Right forelimb (tissue), 1 donor: ENCODE measurements at regions not wholly inside any gene's neighbourhood (a gene's known extent, or its start where the extent isn't known, plus 50 kb on each side); places are given as distances from the start of the nearest gene placed in this dataset.
"Not testable (repeated sequence)": the region's sequence is repeated elsewhere in the genome, so short reads cannot be mapped to it uniquely, and the experiment has no call there.

Experiments used
- DNase-seq: peaks from one replicate; pipeline ENCODE4 v3.0.0-alpha.2; 2018

DNA sequence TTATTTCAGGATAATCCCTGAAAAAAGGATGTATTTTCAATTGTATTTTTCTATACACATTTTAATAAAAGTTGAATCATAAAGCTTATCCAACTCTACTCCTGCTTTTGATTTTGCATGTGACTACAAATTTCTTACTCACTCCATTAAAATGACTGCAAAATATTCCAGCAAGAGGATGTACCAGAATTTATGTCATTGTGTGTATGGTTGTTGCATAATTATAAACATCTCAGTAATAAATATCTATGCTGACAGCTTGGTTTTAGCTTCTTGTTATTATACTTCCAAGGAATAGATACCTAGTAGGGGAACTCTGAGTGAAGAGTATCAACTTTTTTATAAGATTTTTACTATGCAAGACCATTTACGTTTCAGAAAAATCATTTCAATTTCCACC, 463.2 kb upstream of the RUNX1 start:
- no peak for DNase-seq

DNA sequence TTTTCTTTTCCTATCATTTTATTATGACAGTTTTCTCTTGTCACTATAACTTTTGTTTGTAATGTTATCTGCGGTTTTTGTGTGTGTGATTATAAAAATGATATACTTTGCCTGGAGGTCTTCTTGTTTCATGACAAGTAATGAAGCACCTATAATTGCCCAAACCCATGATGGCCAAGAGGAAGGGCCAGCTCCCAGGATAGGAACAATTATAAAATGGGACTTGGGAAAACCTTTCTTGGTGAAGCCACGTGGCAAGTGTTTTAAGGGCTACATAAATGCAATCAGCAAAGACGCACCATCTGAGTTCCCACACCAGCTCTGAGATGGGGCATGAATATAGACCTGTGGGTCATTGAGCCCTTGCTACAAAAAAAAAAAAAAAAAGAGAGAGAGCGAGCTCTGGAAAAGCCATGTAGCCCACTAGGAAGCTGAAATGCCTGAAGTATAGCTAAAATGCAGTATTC, 462.6 kb upstream of the RUNX1 start:
- no peak for DNase-seq

DNA sequence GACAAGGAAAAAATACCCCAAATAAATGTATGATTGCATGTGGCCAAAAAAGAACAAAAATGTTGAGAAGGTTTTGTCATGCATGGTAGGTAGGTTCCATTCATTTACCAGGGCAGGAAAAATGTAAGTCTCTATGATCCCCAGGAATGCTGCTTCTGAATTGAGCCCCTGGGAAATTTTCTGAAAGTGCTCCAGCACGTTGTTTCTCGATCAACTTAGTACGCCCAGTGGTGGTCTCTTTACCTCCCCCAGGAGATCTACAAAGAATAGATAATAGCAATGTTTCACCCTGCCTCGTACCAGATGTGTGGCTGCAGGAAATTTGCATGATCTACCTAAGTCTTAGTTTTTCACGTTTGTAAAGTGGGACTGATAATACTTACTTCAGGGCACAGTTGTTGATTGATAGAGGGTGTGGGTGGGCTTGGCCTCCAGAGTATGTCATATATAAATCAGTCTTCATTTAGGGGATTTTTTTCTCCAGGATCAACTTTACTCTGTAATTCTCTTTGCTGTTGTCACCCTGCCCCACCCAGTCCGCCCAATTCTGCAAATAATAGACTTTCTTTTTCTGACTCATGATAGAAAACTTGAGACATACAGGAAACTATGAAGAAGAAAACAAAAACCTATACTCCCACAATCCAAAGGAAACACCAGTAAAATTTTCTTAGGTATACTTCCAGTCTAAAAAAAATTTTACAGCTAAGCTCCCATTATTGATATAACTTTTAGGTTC, 462.0 kb upstream of the RUNX1 start:
- DNase-seq = no peak

DNA sequence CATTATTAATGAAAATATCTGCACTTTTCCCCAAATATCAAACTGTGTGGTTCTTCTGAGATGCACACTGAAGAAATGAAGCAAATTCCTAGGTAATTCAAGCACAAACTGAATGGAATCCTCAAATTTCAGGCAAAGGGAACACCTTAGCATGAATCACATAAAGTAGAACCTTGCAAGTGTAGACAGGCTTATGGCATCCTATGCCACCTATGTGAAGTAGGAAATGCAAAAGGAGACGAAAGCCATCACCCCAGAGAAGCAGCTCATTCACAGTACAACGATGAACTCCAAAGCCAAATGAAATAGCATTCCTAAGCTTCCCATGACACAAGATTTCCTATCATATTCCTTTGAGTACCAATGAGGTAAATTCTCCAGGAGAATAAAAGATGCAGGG, 461.2 kb upstream of the RUNX1 start:
- no peak for DNase-seq

DNA sequence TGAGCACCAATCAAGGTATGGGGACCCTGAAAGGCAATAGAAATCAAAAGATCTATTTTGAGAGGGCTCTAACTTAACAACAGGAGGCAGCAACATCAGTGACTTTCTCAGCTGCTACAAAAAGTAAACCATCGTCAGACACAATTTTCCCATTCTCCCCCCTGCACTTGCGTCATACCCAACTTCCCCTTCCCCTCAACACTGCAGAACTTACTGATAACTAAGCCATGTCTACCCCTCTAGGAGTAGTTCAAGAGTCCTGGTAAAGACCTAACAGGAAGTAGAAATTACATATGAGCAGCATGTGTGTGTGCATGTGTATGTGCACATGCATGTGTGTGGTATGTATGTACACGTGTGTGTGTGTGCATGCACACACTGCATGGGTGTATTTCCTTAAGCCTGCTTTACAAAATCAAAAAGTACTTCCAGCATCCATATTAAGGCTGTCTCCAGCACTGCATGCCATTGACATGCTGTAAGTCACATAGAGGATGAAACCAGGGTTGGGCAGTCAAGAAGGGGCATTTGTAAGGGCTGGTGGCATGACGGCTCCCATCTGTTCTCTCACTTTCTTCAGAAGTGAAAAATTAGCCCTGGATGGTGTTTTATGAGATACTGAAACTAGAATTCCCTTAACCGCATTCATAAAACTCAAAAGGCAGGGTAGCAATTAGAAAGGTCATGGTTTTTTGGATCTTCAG, 460.1 kb upstream of the RUNX1 start:
- no peak for DNase-seq

DNA sequence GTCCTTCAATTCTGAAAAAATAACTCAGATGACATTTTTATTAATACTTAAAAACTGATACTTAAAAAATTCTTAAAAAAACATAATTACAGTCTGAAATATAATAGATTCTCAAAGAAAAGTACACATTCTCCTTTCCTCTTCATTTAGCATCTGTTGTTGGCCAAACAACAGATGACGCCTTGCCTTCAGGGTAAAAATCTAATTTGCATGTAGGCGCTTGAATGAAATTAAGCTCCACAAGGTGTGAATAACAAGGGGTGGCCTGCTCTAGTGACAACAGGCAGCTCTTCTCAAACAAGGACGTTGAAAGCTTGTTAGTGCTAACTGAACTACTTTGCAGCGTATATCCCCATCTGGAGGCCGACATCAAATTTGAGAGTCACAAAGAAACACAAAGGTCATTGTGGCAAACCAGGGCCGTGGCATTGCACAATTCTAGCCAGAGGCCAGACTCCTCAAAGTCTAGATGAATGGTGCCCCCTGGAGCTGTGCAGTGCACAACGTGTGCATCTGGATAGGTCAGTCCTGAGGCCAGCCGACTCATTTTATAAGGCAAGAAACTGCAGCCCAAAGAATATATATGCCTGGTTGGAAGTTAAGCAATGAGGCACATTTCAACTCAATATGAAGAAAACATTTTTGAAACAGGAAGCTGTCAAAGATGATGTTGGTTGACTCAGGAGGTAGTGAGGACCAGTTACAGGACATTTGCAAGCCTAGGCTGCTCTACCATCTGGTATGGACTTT, 459.2 kb upstream of the RUNX1 start:
- no peak for DNase-seq

DNA sequence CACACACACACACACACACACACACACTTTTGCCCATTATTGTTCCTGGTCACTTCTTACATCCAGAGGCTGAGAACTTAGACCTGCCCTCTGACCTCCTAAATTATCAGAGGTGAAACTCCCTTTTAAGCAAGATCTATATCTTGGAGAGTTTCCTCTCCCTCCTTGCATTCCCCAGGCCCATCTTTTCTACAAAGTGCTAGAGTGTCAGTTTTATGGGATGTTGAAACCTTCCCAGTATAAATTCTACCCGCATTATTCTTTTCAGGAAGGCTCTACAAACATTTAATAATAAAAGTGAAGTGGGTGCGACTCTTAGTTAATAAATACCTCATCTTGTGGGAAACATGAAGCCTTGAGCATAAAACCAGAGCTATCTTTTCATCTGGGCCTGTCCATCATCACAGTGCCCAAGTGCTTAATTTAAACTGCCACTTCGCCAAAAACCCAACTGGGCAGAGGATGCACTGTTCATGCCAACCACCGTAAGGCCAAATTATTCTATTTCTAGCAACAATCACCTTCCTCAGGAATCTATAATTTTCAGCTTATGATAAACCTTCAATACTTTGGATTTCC, 458.2 kb upstream of the RUNX1 start:
- DNase-seq = no peak

DNA sequence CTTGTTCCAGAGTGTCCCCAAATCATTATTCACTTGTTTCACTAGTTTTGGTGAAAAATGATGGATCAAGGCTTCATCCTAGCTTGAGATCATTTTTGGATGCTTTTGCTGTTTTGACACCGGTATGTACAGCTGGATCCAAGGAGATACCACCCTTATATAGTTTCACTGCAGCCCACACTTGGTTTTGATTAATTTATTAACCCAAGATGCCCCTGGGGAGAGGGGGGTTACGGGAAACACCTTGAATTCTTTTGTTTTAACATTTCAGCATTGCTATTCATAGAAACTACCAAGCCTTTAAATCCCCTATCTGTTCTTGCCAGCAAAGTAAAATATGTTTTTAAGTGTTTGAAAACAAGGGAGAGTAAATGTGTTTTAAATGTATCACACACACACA, 457.7 kb upstream of the RUNX1 start:
- DNase-seq = no peak

DNA sequence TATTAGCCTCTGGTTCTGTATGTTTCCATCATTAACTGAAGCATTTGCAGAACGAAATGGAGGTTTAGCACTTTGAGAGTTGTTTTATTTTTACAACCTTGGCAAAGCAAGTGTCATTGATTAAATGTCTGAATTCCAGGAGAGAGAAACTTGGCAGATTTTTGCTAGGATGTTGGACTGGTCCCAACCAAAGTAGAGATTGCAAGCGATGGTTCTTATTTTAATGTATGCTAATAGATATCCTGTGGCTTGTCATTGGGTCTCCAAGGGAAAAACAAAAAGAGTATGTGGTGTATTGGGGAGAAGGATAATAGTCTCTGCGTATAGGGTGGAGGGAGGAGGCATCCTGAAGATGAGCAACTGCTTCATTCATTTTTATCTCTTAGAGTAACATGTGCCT, 457.2 kb upstream of the RUNX1 start:
- DNase-seq = no peak

DNA sequence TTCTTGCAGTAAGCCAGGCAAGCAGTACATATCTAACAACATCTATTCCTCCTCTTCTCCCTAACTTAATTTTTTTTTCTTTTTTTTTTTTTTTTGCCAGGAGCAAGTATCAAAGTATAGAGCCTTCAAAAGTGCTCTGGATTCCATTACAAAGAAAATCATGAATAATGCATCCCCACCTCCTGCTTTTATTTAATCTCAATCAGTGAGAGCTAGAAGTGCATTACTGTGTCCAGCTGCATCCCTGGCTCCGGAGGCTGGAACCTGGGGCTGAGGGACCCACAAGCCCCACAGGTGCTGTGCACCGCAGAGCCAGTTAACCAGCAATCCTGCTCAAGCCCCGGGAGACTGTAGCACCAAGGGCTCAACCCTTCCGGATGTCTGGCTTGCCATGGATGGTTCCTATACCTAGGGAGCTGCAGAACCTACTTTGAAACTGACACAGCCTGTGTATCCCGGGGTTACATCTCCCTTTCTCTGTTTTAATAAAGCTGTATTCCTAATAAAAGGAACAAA, 455.9 kb upstream of the RUNX1 start:
- DNase-seq = no peak

DNA sequence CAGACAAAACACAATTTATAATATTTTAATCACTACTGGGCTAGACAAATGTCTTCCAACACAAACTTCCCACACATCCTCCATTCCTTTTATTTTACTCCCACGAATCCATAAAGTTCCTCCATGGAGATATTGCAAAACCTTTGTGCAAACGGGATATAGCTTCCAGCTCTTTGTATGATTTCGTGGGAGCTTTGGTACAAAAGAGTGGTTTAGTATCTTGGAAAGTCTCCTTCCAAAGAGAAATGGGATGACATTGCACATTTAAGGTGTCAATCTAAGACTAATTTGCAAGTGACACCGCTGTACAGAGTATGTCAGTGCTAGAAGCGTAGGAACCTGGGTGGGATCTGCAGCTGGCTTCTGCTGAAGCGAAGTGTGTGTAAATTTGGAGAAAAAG, 455.2 kb upstream of the RUNX1 start:
- no peak for DNase-seq

DNA sequence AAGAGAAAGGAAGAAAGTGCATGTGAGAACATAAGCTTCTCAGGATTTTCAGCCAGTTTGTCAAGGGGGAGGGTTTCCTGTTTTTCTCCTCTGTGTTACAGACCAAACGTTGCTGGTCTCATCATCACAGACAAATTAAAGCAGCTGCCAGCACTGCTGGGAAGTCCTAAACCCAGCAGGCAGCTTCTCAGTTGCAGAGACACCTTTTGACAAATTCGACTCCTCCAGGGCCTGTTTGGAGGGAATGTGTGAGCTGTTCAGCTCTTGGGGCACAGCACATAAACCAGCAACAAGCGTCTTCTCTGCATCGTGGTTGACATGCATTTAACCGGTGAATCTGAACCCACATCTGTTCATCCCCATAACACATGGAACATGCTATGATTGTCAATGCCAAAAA, 454.6 kb upstream of the RUNX1 start:
- DNase-seq = peak; percentile 44

DNA sequence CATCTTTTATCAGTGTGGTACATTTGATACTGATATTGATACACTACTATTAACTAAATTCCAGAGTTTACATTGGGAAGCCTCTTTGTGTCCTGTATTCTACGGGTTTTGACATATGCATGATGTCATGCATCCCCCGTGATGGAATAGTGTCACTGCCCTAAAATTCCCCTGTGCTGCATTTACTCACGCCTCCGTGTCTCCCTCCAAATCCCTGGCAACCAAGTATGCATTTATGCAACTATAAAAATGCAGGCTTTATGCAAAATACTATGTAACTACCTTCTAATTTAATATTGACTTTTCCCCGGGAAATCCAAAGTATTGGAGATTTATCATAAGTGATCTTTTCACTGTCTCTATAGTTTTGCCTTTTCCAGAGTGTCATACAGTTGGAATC, 453.7 kb upstream of the RUNX1 start:
- DNase-seq = no peak

DNA sequence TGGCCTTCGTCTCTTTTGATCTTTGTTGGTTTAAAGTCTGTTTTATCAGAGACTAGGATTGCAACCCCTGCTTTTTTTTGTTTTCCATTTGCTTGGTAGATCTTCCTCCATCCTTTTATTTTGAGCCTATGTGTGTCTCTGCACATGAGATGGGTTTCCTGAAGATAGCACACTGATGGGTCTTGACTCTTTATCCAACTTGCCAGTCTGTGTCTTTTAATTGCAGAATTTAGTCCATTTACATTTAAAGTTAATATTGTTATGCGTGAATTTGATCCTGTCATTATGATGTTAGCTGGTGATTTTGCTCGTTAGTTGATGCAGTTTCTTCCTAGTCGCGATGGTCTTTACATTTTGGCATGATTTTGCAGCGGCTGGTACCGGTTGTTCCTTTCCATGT, 448.4 kb upstream of the RUNX1 start:
- DNase-seq = not testable (repeated sequence)

DNA sequence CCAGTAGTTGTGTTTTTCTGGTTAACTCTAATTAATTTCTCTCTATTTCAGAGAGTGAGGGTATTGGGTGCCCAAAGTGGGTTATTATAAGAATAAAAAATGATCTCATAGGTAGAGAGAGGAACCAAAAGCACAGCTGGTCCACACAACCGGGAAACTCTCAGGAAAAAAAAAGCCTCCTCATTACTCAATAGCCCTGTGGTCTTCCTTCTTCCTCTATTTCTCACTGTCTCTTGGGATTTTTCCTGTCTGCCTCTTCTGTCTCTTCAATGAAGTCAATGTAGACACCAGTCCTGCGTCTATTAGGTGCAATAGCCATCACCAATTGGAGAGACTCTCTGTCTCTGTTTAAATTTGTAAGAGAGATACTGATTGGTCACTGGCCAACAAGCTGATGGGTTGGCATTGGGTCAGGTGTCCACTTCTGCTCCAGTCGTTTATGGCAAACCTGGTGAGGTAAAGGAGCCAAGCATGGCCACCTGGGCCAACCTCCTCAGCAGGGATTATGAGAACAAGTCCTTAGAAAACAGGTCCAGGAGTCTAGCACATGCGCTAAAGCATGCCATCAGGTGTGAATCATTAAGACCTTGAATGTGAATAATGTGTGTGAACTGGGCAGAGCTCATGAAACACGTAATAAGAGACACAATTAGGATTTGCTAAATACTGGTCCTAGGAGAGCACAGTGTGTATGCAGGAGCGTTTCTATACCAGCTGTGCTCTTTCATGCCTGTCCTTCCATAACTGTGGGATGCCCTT, 443.0 kb upstream of the RUNX1 start:
- DNase-seq = no peak

DNA sequence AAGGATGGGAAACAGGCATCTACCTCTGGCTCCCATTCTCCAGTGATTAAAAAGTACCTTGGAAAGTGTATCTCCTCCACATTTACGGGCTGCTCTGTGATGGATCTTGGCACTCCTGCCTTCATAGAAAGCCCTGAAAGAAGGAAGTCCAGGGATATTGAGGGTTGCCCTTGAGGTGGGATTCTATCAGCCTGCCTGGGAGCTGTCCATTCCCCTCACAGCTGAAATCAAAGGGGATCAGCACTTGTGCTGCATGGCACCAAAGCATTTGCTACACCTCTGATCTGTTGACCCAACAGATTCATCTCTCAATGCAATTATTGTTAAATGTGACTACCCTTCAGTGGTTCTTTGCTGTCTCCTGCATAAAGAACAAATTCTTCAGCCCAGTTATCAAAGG, 442.0 kb upstream of the RUNX1 start:
- DNase-seq = no peak

DNA sequence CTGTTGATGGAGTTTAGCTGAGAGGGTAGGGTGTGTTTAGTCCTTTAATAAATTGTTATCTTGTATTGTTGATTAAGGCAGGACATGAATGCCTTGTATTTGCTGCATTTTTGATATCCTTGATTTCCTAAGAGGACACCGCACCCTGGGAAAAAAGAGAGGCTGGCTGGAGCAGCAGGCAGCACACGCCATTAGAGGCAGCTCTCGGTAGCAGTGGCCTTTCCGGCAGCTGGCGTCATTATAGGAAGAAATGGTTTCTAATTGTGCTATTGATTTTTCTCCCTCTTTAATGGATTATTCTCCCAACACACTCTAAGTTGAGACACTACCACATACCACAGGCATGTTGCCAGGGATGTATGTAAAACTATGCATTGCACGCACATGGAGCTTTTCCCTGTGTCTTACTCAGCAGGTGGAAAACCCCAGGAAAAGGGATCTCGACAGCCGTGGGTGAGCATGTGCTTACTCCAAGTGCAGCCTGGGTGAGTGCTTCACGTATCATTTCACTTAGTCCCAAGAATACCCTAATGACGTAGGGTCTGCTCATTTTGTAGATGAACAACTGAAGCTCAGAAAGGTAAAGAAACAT, 440.4 kb upstream of the RUNX1 start:
- DNase-seq = no peak

DNA sequence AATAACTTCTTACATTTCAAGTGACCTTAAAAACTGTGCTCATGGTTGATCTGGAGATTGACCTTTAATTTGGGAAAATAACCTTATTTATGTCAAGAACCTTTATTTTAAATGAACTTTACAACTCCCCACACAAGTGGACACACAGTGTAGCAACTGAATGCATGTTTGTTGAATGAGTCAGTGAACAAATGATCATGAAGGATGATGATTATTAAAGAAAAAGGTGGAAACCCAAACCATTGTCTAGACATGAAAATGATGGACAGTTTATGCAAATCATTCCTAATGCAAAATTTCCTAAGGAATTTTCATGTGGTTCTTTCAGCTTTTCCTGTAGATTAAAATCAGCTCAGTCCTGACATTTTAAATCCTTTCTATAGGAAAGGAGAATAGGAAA, 439.8 kb upstream of the RUNX1 start:
- no peak for DNase-seq

DNA sequence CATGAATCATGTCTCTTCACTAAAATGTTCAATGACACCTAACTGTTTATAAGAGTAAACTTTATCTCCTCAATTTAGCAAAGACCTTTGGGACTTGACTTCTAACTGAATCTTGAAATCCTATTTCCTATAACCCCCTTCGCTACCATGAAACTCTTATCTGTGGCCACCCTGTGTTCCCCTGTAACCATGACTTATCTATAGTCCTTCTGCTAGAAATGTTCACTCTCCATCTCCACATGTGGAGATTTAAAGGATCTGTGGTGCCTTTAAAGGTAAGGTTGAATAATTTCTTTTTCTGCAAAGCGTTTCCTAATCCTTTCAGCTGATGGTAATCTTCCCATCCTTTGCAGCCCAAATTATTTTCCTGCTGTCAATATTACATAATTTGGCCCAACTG, 436.3 kb upstream of the RUNX1 start:
- no peak for DNase-seq

DNA sequence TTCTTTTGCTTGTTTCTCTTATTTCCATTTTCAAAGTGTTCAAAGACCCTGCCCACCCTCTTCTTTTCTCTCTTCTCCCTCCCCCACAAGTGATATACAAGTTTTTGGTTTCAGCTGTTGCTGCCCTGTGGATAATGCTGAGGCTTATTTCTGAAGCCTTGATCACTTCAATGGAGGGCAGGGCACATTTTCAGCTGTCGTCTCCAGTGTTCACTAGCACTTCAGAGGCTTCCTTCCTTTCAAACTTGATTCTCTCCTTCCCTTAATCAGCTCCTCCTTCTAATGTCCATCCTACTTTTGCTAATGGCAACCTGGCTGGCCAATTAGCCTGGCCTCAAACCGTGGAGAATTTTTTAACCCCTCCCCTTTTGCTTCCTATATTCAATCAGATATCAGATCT, 435.7 kb upstream of the RUNX1 start:
- no peak for DNase-seq

DNA sequence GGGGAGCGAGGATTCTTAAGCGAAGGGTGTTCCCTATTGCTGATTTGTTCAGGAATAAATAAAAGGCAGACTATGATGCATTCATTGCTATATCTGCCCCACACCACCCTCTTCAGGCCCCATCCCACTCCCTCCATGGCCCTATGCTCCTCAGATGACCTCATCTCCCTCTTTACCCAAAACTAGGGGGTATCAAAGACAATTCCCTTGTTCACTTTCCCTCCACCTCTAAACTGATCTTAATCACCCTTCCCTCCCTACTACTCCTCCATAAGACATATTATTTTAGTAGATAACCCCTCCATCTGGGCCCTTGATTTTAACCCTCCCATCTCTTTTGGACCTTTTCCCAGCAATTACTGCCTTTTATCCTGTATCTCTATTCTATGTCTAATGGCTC, 434.9 kb upstream of the RUNX1 start:
- DNase-seq = no peak
